ENCODE measurements at regions not wholly inside any gene's neighbourhood (a gene's known extent, or its start where the extent isn't known, plus 50 kb on each side); places are given as distances from the start of the nearest gene placed in this dataset.

DNA sequence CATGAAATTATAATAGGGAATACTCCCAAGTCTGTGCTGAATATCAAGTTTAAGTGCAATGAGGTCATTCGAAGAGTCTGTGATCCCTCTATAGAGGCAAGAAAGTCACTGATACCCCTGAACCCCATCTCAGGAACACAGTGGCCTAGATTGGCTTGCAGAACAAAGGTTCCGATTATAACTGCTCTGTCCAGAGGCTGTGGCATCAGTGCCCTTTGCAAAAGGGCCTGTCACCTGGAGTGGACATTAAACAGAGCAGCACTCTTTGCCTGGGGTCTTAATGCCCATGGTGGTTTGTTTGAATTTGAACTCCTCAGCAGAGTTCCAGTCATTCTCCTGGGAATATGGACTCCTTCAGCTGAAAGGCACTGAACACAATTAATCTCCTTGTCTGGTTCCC, 93.9 kb upstream of the SLCO3A1 start:
- TF ChIP-seq, protein P1, sequence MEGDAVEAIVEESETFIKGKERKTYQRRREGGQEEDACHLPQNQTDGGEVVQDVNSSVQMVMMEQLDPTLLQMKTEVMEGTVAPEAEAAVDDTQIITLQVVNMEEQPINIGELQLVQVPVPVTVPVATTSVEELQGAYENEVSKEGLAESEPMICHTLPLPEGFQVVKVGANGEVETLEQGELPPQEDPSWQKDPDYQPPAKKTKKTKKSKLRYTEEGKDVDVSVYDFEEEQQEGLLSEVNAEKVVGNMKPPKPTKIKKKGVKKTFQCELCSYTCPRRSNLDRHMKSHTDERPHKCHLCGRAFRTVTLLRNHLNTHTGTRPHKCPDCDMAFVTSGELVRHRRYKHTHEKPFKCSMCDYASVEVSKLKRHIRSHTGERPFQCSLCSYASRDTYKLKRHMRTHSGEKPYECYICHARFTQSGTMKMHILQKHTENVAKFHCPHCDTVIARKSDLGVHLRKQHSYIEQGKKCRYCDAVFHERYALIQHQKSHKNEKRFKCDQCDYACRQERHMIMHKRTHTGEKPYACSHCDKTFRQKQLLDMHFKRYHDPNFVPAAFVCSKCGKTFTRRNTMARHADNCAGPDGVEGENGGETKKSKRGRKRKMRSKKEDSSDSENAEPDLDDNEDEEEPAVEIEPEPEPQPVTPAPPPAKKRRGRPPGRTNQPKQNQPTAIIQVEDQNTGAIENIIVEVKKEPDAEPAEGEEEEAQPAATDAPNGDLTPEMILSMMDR (IDR thresholded peaks at IDR 0.05 in 4 of 5, conservative IDR thresholded peaks at IDR 0.05 in 1 of 5) = no peak
- TF ChIP-seq POLR2A (IDR thresholded peaks at IDR 0.05) = no peak

Measured in gastrocnemius medialis (tissue), 4 donors.